ENCODE measurements at regions not wholly inside any gene's neighbourhood (a gene's known extent, or its start where the extent isn't known, plus 50 kb on each side); places are given as distances from the start of the nearest gene placed in this dataset.

DNA sequence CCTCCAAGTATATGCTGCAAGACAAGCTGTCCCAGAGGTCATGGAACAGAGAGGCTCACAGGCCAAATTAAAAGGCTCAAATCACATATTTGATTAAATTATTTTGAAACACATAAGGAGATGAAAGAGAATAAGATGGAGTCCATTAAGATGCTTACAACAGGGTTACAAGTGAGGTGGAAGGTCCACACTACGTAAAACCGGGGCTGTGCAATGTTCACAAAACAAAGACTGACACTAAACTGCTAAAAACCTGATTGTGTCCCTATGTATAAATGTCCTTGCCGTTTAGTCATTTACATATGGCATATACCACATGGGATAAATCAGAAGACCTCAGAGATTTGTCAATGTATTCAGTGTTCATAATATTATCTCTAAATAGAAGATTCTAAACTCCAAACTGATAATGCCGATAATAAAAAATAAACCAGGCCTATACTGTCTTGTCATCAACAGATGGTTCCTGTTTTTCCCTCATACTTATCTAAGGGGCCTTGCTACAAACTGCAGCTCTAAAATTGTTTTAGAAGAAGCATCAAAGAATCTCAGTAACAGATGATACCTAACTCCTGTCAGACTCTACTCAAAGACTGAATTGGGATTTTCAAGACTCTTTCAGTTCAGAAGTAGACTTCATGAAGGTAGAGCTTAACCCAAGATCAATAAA, 51.8 kb upstream of the RIPOR2 start:
- H3K4me1 Mint-ChIP-seq (ENCODE audit: low read depth): peaks cover 2% of the 10 kb centered on the region
- DNase-seq (ENCODE audit: low spot score, unreplicated experiment): no peak
- no peaks in the 10 kb centered on the region for H3K27me3 Mint-ChIP-seq
- H3K27ac Mint-ChIP-seq: no peak overlapping the region
- peaks cover 15% of the 10 kb centered on the region for H3K9me3 Mint-ChIP-seq (ENCODE audit: low read depth)
- H3K4me3 Mint-ChIP-seq (ENCODE audit: low read depth): no peak overlapping the region
- TF ChIP-seq, protein P1, sequence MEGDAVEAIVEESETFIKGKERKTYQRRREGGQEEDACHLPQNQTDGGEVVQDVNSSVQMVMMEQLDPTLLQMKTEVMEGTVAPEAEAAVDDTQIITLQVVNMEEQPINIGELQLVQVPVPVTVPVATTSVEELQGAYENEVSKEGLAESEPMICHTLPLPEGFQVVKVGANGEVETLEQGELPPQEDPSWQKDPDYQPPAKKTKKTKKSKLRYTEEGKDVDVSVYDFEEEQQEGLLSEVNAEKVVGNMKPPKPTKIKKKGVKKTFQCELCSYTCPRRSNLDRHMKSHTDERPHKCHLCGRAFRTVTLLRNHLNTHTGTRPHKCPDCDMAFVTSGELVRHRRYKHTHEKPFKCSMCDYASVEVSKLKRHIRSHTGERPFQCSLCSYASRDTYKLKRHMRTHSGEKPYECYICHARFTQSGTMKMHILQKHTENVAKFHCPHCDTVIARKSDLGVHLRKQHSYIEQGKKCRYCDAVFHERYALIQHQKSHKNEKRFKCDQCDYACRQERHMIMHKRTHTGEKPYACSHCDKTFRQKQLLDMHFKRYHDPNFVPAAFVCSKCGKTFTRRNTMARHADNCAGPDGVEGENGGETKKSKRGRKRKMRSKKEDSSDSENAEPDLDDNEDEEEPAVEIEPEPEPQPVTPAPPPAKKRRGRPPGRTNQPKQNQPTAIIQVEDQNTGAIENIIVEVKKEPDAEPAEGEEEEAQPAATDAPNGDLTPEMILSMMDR (IDR thresholded peaks at IDR 0.05; ENCODE audit: unreplicated experiment): no peak
- H3K36me3 Mint-ChIP-seq (ENCODE audit: insufficient read depth): peaks cover 3% of the 10 kb centered on the region

DNA sequence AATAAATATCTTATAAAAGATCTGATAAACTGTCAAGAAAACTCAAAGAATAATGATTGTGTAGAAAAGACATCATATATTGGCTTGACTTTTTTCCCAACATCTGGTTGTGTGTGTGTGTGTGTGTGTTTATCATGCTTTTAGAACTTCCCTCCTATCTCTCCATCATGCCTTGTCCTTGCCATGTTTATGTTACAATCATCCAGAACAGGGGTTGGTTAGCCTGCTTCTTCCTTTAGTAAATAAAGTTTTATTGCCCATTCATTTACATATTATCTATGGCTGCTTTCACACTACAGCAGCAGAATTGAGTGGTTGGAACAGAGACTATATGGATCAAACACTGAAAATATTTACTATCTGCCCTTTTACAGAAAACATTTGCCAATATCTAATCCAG, 52.8 kb upstream of the RIPOR2 start:
- Mint-ChIP-seq H3K9me3 (ENCODE audit: low read depth) (peaks cover 15% of the 10 kb centered on the region), H3K4me3 (ENCODE audit: low read depth) (no peak overlapping the region), H3K4me1 (ENCODE audit: low read depth) (peaks cover 2% of the 10 kb centered on the region), H3K27ac (no peak overlapping the region), H3K36me3 (ENCODE audit: insufficient read depth) (peaks cover 3% of the 10 kb centered on the region), H3K27me3 (no peaks in the 10 kb centered on the region)
- TF ChIP-seq, protein P1 (IDR thresholded peaks at IDR 0.05; ENCODE audit: unreplicated experiment): no peak
- DNase-seq (ENCODE audit: low spot score, unreplicated experiment): no peak

DNA sequence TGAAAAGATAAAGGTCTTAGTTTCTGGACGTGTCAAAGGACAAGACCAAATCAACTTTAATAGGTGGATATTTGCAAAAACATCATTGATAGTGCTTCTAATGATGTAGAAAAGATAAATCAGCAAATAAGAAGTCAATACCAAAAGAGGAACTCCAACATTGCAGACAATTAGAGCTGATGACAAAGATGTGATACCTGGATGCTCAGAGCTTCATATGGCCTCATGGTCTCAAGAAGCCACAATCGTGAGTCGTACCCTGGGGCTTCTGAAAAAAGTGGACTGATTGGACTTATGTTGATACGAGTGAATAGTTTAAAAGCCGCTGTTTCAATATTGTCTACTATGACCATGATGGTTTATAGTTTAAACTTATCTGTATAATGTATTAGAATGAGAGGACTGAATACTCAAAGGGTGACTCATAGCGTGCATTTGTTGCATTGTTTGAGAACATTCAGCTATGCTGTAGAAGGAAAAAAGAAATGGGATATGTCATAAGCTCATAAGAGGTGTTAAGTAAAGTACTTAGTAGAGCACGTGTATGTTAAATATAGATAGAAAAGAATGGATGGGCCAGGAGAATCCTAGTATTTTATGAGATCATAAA, 54.6 kb upstream of the RIPOR2 start:
- no peak for DNase-seq (ENCODE audit: low spot score, unreplicated experiment)
- Mint-ChIP-seq H3K36me3 (ENCODE audit: insufficient read depth) (peaks cover 3% of the 10 kb centered on the region), H3K27ac (peak overlapping the region; percentile 17), H3K4me3 (ENCODE audit: low read depth) (no peak overlapping the region), H3K9me3 (ENCODE audit: low read depth) (peaks cover 15% of the 10 kb centered on the region), H3K27me3 (no peaks in the 10 kb centered on the region), H3K4me1 (ENCODE audit: low read depth) (peaks cover 2% of the 10 kb centered on the region)
- TF ChIP-seq, protein P1 (IDR thresholded peaks at IDR 0.05; ENCODE audit: unreplicated experiment): no peak

DNA sequence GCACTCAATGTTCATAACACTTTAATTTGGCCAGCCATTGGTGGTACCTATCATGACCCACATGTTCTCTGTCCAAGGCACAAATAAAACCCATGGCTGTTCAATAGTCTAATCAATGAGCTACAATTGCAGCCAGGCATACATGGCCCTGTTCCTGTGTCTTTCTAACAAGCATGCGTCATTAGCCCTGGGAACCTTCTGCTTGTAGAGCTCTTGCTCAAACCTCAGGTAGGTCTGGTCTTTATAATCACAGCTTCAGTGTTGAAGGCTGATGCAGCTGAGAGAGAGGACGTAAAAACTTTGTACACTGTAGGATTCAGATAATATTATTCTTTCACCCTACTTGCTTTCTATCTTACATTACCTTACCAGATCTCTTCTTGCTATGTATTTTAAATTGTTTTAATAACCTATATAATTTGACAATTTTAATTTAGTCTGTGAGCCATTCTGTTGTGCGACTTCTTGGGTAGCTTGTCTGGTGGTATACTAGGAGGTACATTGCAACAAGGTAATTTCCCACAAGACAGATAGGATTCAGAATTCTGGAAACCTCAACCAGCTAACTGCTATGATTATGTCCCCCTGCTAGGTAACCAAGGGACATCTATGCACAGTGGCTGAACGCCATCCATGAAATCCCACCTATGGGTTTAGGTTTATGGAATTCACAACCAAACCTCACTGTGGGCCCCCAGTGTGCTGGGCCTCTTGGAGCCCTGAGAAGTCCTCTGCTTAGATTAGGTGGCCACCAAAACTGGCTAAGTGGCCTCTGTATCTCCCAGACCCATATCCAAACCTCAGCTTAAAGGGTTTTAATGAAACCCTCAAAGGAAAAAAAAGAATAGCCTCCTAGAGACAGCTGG, 55.4 kb upstream of the RIPOR2 start:
- Mint-ChIP-seq H3K4me3 (ENCODE audit: low read depth) (no peak overlapping the region), H3K9me3 (ENCODE audit: low read depth) (peaks cover 15% of the 10 kb centered on the region), H3K27me3 (no peaks in the 10 kb centered on the region), H3K4me1 (ENCODE audit: low read depth) (peaks cover 2% of the 10 kb centered on the region), H3K36me3 (ENCODE audit: insufficient read depth) (peaks cover 3% of the 10 kb centered on the region), H3K27ac (no peak overlapping the region)
- TF ChIP-seq, protein P1 (IDR thresholded peaks at IDR 0.05; ENCODE audit: unreplicated experiment): no peak
- no peak for DNase-seq (ENCODE audit: low spot score, unreplicated experiment)

DNA sequence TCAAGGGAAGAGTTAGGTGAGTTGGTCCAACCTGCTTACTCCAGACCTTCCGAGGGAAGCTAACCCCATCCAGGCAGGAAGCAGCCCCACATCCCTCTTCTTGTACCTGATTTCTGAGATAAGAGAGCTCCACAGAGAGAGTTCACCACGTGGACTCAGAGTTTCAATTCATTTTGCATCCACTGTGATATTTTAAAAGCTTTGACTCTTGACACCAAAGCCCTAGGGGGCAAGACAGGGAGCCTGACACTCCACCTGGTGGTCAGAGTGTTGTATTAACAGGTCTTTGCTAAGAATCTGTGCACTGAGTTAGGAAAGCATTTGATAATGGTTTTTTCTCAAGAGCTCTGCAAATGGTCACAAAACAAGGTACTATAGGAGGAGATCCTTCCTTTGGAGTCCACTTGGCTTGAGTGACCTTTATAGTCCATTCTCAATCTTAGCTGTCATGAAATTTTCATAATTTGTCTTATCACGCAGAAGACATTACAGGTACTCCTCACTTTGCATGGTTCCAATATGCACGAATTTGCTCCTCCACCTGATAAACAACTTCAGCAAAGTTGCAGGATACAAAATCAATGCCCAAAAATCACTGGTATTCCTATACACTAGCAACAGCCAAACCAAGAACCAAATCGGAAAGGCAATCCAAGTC, 56.2 kb upstream of the RIPOR2 start:
- TF ChIP-seq, protein P1 (IDR thresholded peaks at IDR 0.05; ENCODE audit: unreplicated experiment): peak; percentile 87
- no peaks in the 10 kb centered on the region for H3K27me3 Mint-ChIP-seq

More for the DNA sequence above, 56.2 kb upstream of the RIPOR2 start:
- Mint-ChIP-seq H3K27ac (no peak overlapping the region), H3K4me1 (ENCODE audit: low read depth) (peaks cover 4% of the 10 kb centered on the region), H3K4me3 (ENCODE audit: low read depth) (no peak overlapping the region), H3K36me3 (ENCODE audit: insufficient read depth) (peaks cover 3% of the 10 kb centered on the region), H3K9me3 (ENCODE audit: low read depth) (peaks cover 11% of the 10 kb centered on the region)
- DNase-seq (ENCODE audit: low spot score, unreplicated experiment): no peak
